ENCODE measurements at regions not wholly inside any gene's neighbourhood (a gene's known extent, or its start where the extent isn't known, plus 50 kb on each side); places are given as distances from the start of the nearest gene placed in this dataset.

- TF ChIP-seq CTCF (IDR thresholded peaks at IDR 0.05) (no peak), POLR2A (IDR thresholded peaks at IDR 0.05) (no peak)
These were observed 492.4 kb upstream of the TMPO start for GRCh38 chr12:98022961-98023360.

Measured in thyroid gland (tissue), 4 donors.